B cell (primary cell): ENCODE measurements at regions not wholly inside any gene's neighbourhood (a gene's known extent, or its start where the extent isn't known, plus 50 kb on each side); places are given as distances from the start of the nearest gene placed in this dataset.

Source experiments
- EZH2 ChIP-seq: IDR thresholded peaks from 2 replicates; pipeline ENCODE4 v1.6.1; 2012; ENCODE audit warnings: borderline replicate concordance, low read depth, mild to moderate bottlenecking, moderate library complexity, low read length; ENCODE audit not compliant: insufficient read depth, poor library complexity, severe bottlenecking
- TF ChIP-seq, protein P1 (sequence below): fragments of 200-600 bp; IDR thresholded peaks from one replicate; pipeline ENCODE4 v1.8.0; 2022; ENCODE audit warnings: antibody characterized with exemption, mild to moderate bottlenecking

GRCh38 chr3:5974630-5975322 lies 787.3 kb downstream of the EDEM1 start:
- TF ChIP-seq, protein P1, sequence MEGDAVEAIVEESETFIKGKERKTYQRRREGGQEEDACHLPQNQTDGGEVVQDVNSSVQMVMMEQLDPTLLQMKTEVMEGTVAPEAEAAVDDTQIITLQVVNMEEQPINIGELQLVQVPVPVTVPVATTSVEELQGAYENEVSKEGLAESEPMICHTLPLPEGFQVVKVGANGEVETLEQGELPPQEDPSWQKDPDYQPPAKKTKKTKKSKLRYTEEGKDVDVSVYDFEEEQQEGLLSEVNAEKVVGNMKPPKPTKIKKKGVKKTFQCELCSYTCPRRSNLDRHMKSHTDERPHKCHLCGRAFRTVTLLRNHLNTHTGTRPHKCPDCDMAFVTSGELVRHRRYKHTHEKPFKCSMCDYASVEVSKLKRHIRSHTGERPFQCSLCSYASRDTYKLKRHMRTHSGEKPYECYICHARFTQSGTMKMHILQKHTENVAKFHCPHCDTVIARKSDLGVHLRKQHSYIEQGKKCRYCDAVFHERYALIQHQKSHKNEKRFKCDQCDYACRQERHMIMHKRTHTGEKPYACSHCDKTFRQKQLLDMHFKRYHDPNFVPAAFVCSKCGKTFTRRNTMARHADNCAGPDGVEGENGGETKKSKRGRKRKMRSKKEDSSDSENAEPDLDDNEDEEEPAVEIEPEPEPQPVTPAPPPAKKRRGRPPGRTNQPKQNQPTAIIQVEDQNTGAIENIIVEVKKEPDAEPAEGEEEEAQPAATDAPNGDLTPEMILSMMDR = no peak
- TF ChIP-seq EZH2 = no peak
